Loucy (cell line): ENCODE measurements at regions not wholly inside any gene's neighbourhood (a gene's known extent, or its start where the extent isn't known, plus 50 kb on each side); places are given as distances from the start of the nearest gene placed in this dataset.

Source experiments
- H2AFZ ChIP-seq: fragments of 200-600 bp; sonication (generic); 2 replicates; pipeline ENCODE4 v1.6.0; 2016; ENCODE audit warnings: antibody characterized with exemption, mild to moderate bottlenecking, low read length, moderate library complexity
- H3F3A ChIP-seq: fragments of 200-600 bp; 2 replicates; pipeline ENCODE4 v1.6.0; 2016; ENCODE audit warnings: antibody characterized with exemption, low read depth, mild to moderate bottlenecking
- H3K27me3 ChIP-seq: fragments of 200-600 bp; sonication (generic); 2 replicates; pipeline ENCODE4 v1.6.1; 2014; ENCODE audit warnings: low read length, mild to moderate bottlenecking; ENCODE audit not compliant: insufficient read depth, poor library complexity, severe bottlenecking
- H3K36me3 ChIP-seq: fragments of 200-600 bp; sonication (generic); 2 replicates; pipeline ENCODE4 v1.6.1; 2016; ENCODE audit warnings: low read length; ENCODE audit not compliant: insufficient read depth
- H3K4me1 ChIP-seq: fragments of 200-600 bp; sonication (generic); 2 replicates; pipeline ENCODE4 v1.5.1; 2014; ENCODE audit warnings: low read length, mild to moderate bottlenecking; ENCODE audit not compliant: insufficient read depth, poor library complexity, severe bottlenecking
- H3K4me2 ChIP-seq: fragments of 200-600 bp; sonication (generic); 2 replicates; pipeline ENCODE4 v1.6.0; 2014; ENCODE audit warnings: antibody characterized with exemption, low read length, low read depth, mild to moderate bottlenecking; ENCODE audit not compliant: poor library complexity, severe bottlenecking
- H3K4me3 ChIP-seq: fragments of 200-600 bp; sonication (generic); 2 replicates; pipeline ENCODE4 v1.5.1; 2014; ENCODE audit warnings: low read length, mild to moderate bottlenecking, mixed read lengths; ENCODE audit not compliant: poor library complexity, severe bottlenecking
- H3K79me2 ChIP-seq: fragments of 200-600 bp; sonication (generic); 2 replicates; pipeline ENCODE4 v1.6.1; 2014; ENCODE audit warnings: low read length; ENCODE audit not compliant: insufficient read depth
- H3K9ac ChIP-seq: fragments of 200-600 bp; sonication (generic); 2 replicates; pipeline ENCODE4 v1.6.0; 2014; ENCODE audit warnings: mild to moderate bottlenecking, low read depth, low read length, moderate library complexity; ENCODE audit not compliant: poor library complexity, severe bottlenecking
- H3K9me2 ChIP-seq: fragments of 200-600 bp; sonication (generic); replicated peaks from 2 replicates; pipeline ENCODE4 v1.6.1; 2016; ENCODE audit warnings: low read depth, low read length, mixed read lengths
- H3K9me3 ChIP-seq: fragments of 200-600 bp; sonication (generic); 2 replicates; pipeline ENCODE4 v1.6.1; 2014; ENCODE audit warnings: mild to moderate bottlenecking, antibody characterized with exemption, low read length, low read depth; ENCODE audit not compliant: insufficient read depth
- H4K20me1 ChIP-seq: fragments of 200-600 bp; sonication (generic); 2 replicates; pipeline ENCODE4 v1.6.0; 2014; ENCODE audit warnings: antibody characterized with exemption, low read length, mild to moderate bottlenecking; ENCODE audit not compliant: insufficient read depth, poor library complexity, severe bottlenecking
- EZH2phosphoT487 ChIP-seq: fragments of 200-600 bp; IDR thresholded peaks from 2 replicates; pipeline ENCODE4 v1.6.1; 2018; ENCODE audit warnings: antibody characterized with exemption, mild to moderate bottlenecking, moderate library complexity, borderline replicate concordance
- TF ChIP-seq, protein P1 (sequence below): fragments of 200-600 bp; sonication (generic); conservative IDR thresholded peaks from 2 replicates; pipeline ENCODE4 v1.5.1; 2014; ENCODE audit warnings: mild to moderate bottlenecking, antibody characterized with exemption, low read length

DNA sequence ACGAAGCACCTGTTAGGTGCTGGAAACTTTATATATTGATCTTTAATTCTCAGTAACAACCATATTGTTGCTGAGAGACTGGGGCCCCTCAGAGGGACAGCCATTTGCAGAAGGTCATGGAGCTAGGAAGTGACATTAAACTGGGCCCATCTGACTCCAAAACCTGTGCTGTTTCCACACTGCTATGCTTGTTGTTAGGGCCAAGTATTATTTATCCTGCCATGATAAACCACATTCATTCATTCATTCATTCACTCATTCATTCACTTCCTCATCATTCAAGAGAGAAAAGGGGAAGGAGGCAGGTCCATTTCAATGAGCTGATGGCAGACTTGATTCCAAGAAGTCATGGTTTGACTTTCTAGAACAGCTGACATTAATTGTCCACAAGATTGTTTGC lies 237.4 kb downstream of the STIM2 start:
- Histone ChIP-seq H3K9me2 (no peaks in the 10 kb centered on the region), H3K36me3 (no peaks in the 10 kb centered on the region), H2AFZ (no peak overlapping the region), H4K20me1 (no peaks in the 10 kb centered on the region), H3K9ac (no peak overlapping the region), H3K4me2 (no peak overlapping the region), H3K9me3 (no peaks in the 10 kb centered on the region), H3K27me3 (no peaks in the 10 kb centered on the region), H3K79me2 (no peaks in the 10 kb centered on the region), H3K4me3 (no peak overlapping the region), H3F3A (no peaks in the 10 kb centered on the region), H3K4me1 (no peaks in the 10 kb centered on the region)
- no peak for TF ChIP-seq EZH2phosphoT487
- TF ChIP-seq, protein P1, sequence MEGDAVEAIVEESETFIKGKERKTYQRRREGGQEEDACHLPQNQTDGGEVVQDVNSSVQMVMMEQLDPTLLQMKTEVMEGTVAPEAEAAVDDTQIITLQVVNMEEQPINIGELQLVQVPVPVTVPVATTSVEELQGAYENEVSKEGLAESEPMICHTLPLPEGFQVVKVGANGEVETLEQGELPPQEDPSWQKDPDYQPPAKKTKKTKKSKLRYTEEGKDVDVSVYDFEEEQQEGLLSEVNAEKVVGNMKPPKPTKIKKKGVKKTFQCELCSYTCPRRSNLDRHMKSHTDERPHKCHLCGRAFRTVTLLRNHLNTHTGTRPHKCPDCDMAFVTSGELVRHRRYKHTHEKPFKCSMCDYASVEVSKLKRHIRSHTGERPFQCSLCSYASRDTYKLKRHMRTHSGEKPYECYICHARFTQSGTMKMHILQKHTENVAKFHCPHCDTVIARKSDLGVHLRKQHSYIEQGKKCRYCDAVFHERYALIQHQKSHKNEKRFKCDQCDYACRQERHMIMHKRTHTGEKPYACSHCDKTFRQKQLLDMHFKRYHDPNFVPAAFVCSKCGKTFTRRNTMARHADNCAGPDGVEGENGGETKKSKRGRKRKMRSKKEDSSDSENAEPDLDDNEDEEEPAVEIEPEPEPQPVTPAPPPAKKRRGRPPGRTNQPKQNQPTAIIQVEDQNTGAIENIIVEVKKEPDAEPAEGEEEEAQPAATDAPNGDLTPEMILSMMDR = no peak

DNA sequence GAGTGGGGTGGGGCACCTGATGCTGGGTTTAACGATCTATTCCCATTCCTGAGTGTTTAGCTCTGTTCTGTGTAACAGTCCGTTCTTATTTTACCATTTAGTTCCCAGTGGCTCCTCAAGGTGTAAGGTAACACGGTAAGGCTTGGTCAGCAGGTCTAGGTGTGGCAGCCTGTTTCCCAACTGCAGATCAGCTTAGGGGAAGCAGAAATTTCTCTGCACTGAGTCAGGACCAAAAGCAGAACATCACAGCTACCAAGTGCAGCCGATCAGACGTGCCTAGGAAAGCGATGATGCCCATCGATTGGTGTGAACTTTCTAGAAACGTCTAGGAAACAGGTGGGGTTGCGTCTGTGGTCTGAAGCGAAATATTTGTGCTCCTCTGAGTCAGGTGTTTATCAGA lies 240.1 kb downstream of the STIM2 start:
- H3K79me2 ChIP-seq = no peaks in the 10 kb centered on the region
- no peak overlapping the region for H3K4me3 ChIP-seq
- H3K4me2 ChIP-seq = no peak overlapping the region
- no peaks in the 10 kb centered on the region for H3K9me3 ChIP-seq
- H4K20me1 ChIP-seq = no peaks in the 10 kb centered on the region
- no peak overlapping the region for H3K9ac ChIP-seq
- H3F3A ChIP-seq = no peaks in the 10 kb centered on the region
- no peaks in the 10 kb centered on the region for H3K27me3 ChIP-seq
- no peaks in the 10 kb centered on the region for H3K4me1 ChIP-seq
- no peaks in the 10 kb centered on the region for H3K9me2 ChIP-seq
- no peak overlapping the region for H2AFZ ChIP-seq
- TF ChIP-seq, protein P1 = no peak
- no peak for TF ChIP-seq EZH2phosphoT487
- H3K36me3 ChIP-seq = no peaks in the 10 kb centered on the region

DNA sequence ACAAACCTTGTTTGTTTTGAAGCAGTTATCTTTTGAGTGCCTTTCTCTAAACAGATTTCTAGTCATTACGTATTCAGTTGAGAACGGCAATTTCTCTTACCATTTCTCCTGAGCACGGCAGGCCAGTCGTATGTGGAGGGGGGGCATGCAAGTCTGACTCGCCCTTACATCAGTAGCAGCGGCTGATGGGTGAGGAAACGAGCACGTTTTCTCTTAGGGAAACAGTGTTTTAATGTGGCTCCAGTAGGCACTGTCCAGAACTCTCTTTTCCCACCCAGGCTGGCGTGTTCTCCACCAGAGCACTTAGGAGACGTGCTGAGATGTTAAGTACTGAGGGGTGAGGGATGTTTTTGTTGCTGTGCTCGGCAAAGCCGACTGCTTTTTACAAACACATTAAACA lies 240.5 kb downstream of the STIM2 start:
- no peaks in the 10 kb centered on the region for H3K79me2 ChIP-seq
- no peaks in the 10 kb centered on the region for H3K27me3 ChIP-seq
- TF ChIP-seq EZH2phosphoT487 = no peak
- TF ChIP-seq, protein P1 = no peak
- no peak overlapping the region for H2AFZ ChIP-seq
- no peak overlapping the region for H3K4me3 ChIP-seq
- H4K20me1 ChIP-seq = no peaks in the 10 kb centered on the region
- H3K4me2 ChIP-seq = no peak overlapping the region
- H3F3A ChIP-seq = no peaks in the 10 kb centered on the region
- no peaks in the 10 kb centered on the region for H3K9me2 ChIP-seq
- H3K9ac ChIP-seq = no peak overlapping the region
- H3K36me3 ChIP-seq = no peaks in the 10 kb centered on the region
- H3K4me1 ChIP-seq = no peaks in the 10 kb centered on the region
- H3K9me3 ChIP-seq = no peaks in the 10 kb centered on the region
